ENCODE measurements at regions not wholly inside any gene's neighbourhood (a gene's known extent, or its start where the extent isn't known, plus 50 kb on each side); places are given as distances from the start of the nearest gene placed in this dataset.

GRCh38 chr4:135824759-135825296, 1623.2 kb upstream of the PABPC4L start:
- TF ChIP-seq POLR2A (IDR thresholded peaks at IDR 0.05; ENCODE audit: low read depth, low read length) (no peak), PAX5 (IDR thresholded peaks at IDR 0.05; ENCODE audit: insufficient read depth, low read length, severe bottlenecking) (no peak), POLR2AphosphoS5 (IDR thresholded peaks at IDR 0.05; ENCODE audit: low read depth, low read length) (no peak), TAF1 (IDR thresholded peaks at IDR 0.05; ENCODE audit: low read depth, low read length) (no peak)
